Neural cell (in vitro differentiated cells): ENCODE measurements at regions not wholly inside any gene's neighbourhood (a gene's known extent, or its start where the extent isn't known, plus 50 kb on each side); places are given as distances from the start of the nearest gene placed in this dataset.

Experiments used
- CTCF ChIP-seq: fragments of 450-650 bp; IDR thresholded peaks from 2 replicates; pipeline ENCODE4 v1.5.1; 2014; ENCODE audit warnings: antibody characterized with exemption, mild to moderate bottlenecking, moderate library complexity; ENCODE audit not compliant: poor library complexity, severe bottlenecking
- EZH2 ChIP-seq: fragments of 200-600, 300-800 bp; shearing (Covaris generic), sonication (generic); IDR thresholded peaks from 2 replicates; pipeline ENCODE4 v1.6.1; 2014; ENCODE audit warnings: antibody characterized with exemption, low read length, borderline replicate concordance, mild to moderate bottlenecking; ENCODE audit not compliant: insufficient read depth, poor library complexity, severe bottlenecking
- POLR2AphosphoS5 ChIP-seq: IDR thresholded peaks from 2 replicates; pipeline ENCODE4 v1.6.1; 2012

GRCh38 chr9:104301755-104302154 lies 202.3 kb upstream of the OR13F1 start:
- TF ChIP-seq EZH2 (no peak), CTCF (no peak), POLR2AphosphoS5 (no peak)
